ENCODE measurements at regions not wholly inside any gene's neighbourhood (a gene's known extent, or its start where the extent isn't known, plus 50 kb on each side); places are given as distances from the start of the nearest gene placed in this dataset.

GRCh38 chr2:123648016-123648415 lies 377.1 kb upstream of the CNTNAP5 start:
- Histone ChIP-seq H3K4me1 (ENCODE audit: control insufficient read depth, extremely low read depth, insufficient read depth, low read length) (no peaks in the 10 kb centered on the region), H3K4me2 (ENCODE audit: extremely low read depth, insufficient read depth, low read length) (no peak overlapping the region), H4K20me1 (ENCODE audit: control insufficient read depth, extremely low read depth, insufficient read depth, low read length) (no peaks in the 10 kb centered on the region), H3K27me3 (ENCODE audit: control insufficient read depth, insufficient read depth, low read length) (no peaks in the 10 kb centered on the region), H3K9ac (ENCODE audit: insufficient read depth, low read length) (no peak overlapping the region), H3K27ac (ENCODE audit: insufficient read depth, low read length) (no peak overlapping the region), H2AFZ (ENCODE audit: low read length) (no peak overlapping the region), H3K4me3 (replicated peaks in 1 of 4; ENCODE audit: control extremely low read depth in 1 of 4, insufficient read depth in 1 of 4, low read depth in 3 of 4, low read length in 4 of 4) (no peak overlapping the region), H3K36me3 (ENCODE audit: control insufficient read depth, insufficient read depth, low read length) (no peaks in the 10 kb centered on the region), H3K79me2 (ENCODE audit: control insufficient read depth, insufficient read depth, low read length) (no peaks in the 10 kb centered on the region), H3K9me3 (ENCODE audit: control insufficient read depth, insufficient read depth, low read depth, low read length) (no peaks in the 10 kb centered on the region)
- TF ChIP-seq, protein P1, sequence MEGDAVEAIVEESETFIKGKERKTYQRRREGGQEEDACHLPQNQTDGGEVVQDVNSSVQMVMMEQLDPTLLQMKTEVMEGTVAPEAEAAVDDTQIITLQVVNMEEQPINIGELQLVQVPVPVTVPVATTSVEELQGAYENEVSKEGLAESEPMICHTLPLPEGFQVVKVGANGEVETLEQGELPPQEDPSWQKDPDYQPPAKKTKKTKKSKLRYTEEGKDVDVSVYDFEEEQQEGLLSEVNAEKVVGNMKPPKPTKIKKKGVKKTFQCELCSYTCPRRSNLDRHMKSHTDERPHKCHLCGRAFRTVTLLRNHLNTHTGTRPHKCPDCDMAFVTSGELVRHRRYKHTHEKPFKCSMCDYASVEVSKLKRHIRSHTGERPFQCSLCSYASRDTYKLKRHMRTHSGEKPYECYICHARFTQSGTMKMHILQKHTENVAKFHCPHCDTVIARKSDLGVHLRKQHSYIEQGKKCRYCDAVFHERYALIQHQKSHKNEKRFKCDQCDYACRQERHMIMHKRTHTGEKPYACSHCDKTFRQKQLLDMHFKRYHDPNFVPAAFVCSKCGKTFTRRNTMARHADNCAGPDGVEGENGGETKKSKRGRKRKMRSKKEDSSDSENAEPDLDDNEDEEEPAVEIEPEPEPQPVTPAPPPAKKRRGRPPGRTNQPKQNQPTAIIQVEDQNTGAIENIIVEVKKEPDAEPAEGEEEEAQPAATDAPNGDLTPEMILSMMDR (conservative IDR thresholded peaks at IDR 0.05 in 1 of 2, IDR thresholded peaks at IDR 0.05 in 1 of 2; ENCODE audit: low read depth in 1 of 2, low read length in 2 of 2): no peak
- no peak for TF ChIP-seq EZH2 (IDR thresholded peaks at IDR 0.05; ENCODE audit: low read length, missing control alignments)
- no peak for DNase-seq (ENCODE audit: low read depth in 2 of 2)

DNA sequence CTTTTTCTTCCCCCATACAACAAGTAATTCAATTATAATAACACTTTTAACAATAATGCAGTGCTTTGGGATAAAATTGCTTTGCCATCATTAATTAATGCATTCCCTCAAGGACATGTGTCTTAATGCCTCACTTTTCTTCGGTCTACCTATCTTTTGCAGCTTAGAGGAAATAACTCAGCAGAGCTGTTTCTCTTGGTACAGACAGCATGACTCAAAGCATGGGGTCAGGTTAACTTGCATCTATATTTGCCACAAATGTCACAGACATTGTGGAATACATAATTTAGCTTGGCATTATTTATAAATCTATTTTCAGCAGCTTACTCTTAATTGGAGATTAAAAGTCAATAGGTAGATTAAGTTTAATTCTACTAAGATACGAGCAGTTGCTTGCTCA lies 376.1 kb upstream of the CNTNAP5 start:
- Histone ChIP-seq H3K27me3 (ENCODE audit: control insufficient read depth, insufficient read depth, low read length) (no peaks in the 10 kb centered on the region), H3K4me3 (replicated peaks in 1 of 4; ENCODE audit: control extremely low read depth in 1 of 4, insufficient read depth in 1 of 4, low read depth in 3 of 4, low read length in 4 of 4) (no peak overlapping the region), H3K79me2 (ENCODE audit: control insufficient read depth, insufficient read depth, low read length) (no peaks in the 10 kb centered on the region), H3K4me1 (ENCODE audit: control insufficient read depth, extremely low read depth, insufficient read depth, low read length) (no peaks in the 10 kb centered on the region), H3K36me3 (ENCODE audit: control insufficient read depth, insufficient read depth, low read length) (no peaks in the 10 kb centered on the region), H3K27ac (ENCODE audit: insufficient read depth, low read length) (no peak overlapping the region), H3K9me3 (ENCODE audit: control insufficient read depth, insufficient read depth, low read depth, low read length) (no peaks in the 10 kb centered on the region), H4K20me1 (ENCODE audit: control insufficient read depth, extremely low read depth, insufficient read depth, low read length) (no peaks in the 10 kb centered on the region), H2AFZ (ENCODE audit: low read length) (no peak overlapping the region), H3K4me2 (ENCODE audit: extremely low read depth, insufficient read depth, low read length) (no peak overlapping the region), H3K9ac (ENCODE audit: insufficient read depth, low read length) (no peak overlapping the region)
- TF ChIP-seq, protein P1 (conservative IDR thresholded peaks at IDR 0.05 in 1 of 2, IDR thresholded peaks at IDR 0.05 in 1 of 2; ENCODE audit: low read depth in 1 of 2, low read length in 2 of 2): no peak
- no peak for TF ChIP-seq EZH2 (IDR thresholded peaks at IDR 0.05; ENCODE audit: low read length, missing control alignments)
- DNase-seq (ENCODE audit: low read depth in 2 of 2): no peak

- no peaks in the 10 kb centered on the region for H3K9me3 ChIP-seq (ENCODE audit: control insufficient read depth, insufficient read depth, low read depth, low read length)
- H4K20me1 ChIP-seq (ENCODE audit: control insufficient read depth, extremely low read depth, insufficient read depth, low read length): no peaks in the 10 kb centered on the region
- TF ChIP-seq, protein P1 (conservative IDR thresholded peaks at IDR 0.05 in 1 of 2, IDR thresholded peaks at IDR 0.05 in 1 of 2; ENCODE audit: low read depth in 1 of 2, low read length in 2 of 2): no peak
- TF ChIP-seq EZH2 (IDR thresholded peaks at IDR 0.05; ENCODE audit: low read length, missing control alignments): no peak
- H3K27me3 ChIP-seq (ENCODE audit: control insufficient read depth, insufficient read depth, low read length): no peaks in the 10 kb centered on the region
- H3K4me1 ChIP-seq (ENCODE audit: control insufficient read depth, extremely low read depth, insufficient read depth, low read length): no peaks in the 10 kb centered on the region
- H3K9ac ChIP-seq (ENCODE audit: insufficient read depth, low read length): no peak overlapping the region
- H2AFZ ChIP-seq (ENCODE audit: low read length): no peak overlapping the region
- H3K36me3 ChIP-seq (ENCODE audit: control insufficient read depth, insufficient read depth, low read length): no peaks in the 10 kb centered on the region
- no peaks in the 10 kb centered on the region for H3K79me2 ChIP-seq (ENCODE audit: control insufficient read depth, insufficient read depth, low read length)
- H3K4me3 ChIP-seq (replicated peaks in 1 of 4; ENCODE audit: control extremely low read depth in 1 of 4, insufficient read depth in 1 of 4, low read depth in 3 of 4, low read length in 4 of 4): no peak overlapping the region
- DNase-seq (ENCODE audit: low read depth in 2 of 2): no peak
- H3K4me2 ChIP-seq (ENCODE audit: extremely low read depth, insufficient read depth, low read length): no peak overlapping the region
- no peak overlapping the region for H3K27ac ChIP-seq (ENCODE audit: insufficient read depth, low read length)
Measured at GRCh38 chr2:123651151-123651550, 373.9 kb upstream of the CNTNAP5 start.
